Vagina (tissue), 2 donors: ENCODE measurements at regions not wholly inside any gene's neighbourhood (a gene's known extent, or its start where the extent isn't known, plus 50 kb on each side); places are given as distances from the start of the nearest gene placed in this dataset.

Experiments
- POLR2A ChIP-seq, 2 donors: fragments of 450-650 bp; IDR thresholded peaks; one replicate each; pipeline ENCODE4 v1.6.1; 2017; ENCODE audit warnings: antibody characterized with exemption in 2 of 2, mild to moderate bottlenecking in 2 of 2, moderate library complexity in 2 of 2
- TF ChIP-seq, protein P1 (sequence below), 3 experiments: fragments of 450-650 bp in 2 of 3; fragments of 200-600 bp in 1 of 3; sonication (generic) in 1 of 3; IDR thresholded peaks; one replicate each; pipeline ENCODE4 v1.5.1; 2017 to 2019; ENCODE audit warnings: antibody characterized with exemption in 3 of 3, mild to moderate bottlenecking in 2 of 3, moderate library complexity in 2 of 3

DNA sequence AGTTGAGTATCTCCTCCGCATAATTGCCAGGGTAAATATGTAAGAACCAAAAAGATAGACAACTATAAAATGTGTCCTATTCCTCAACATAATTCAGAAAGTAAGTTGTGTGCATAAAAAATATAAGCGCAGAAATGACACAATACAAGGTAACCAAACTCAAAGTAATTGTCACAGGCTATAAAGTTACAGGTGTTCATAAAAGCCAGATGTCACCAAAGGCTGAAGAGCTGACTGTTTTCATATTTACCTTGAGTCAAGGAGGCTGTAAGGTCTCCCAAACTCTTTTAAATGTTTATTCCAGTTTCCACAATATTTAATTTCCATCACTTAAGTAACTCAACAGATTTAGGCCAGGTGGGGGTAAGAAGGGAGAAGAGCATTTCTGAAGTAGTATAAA, 192.2 kb upstream of the MARCKS start:
- no peak for TF ChIP-seq POLR2A (IDR thresholded peaks at IDR 0.05)
- TF ChIP-seq, protein P1, sequence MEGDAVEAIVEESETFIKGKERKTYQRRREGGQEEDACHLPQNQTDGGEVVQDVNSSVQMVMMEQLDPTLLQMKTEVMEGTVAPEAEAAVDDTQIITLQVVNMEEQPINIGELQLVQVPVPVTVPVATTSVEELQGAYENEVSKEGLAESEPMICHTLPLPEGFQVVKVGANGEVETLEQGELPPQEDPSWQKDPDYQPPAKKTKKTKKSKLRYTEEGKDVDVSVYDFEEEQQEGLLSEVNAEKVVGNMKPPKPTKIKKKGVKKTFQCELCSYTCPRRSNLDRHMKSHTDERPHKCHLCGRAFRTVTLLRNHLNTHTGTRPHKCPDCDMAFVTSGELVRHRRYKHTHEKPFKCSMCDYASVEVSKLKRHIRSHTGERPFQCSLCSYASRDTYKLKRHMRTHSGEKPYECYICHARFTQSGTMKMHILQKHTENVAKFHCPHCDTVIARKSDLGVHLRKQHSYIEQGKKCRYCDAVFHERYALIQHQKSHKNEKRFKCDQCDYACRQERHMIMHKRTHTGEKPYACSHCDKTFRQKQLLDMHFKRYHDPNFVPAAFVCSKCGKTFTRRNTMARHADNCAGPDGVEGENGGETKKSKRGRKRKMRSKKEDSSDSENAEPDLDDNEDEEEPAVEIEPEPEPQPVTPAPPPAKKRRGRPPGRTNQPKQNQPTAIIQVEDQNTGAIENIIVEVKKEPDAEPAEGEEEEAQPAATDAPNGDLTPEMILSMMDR (IDR thresholded peaks at IDR 0.05): no peak
